T47D (cell line): ENCODE measurements at regions not wholly inside any gene's neighbourhood (a gene's known extent, or its start where the extent isn't known, plus 50 kb on each side); places are given as distances from the start of the nearest gene placed in this dataset.

Experiments
- DNase-seq, 2 experiments: peaks; one replicate each; pipeline versions ENCODE4 v3.0.0 to v3.0.0-alpha.2; 2011 to 2012; ENCODE audit warnings: low read depth in 1 of 2, low spot score in 1 of 2
- JUND ChIP-seq: IDR thresholded peaks from 2 replicates; pipeline ENCODE4 v1.6.1; 2012; ENCODE audit warnings: low read depth
- in situ Hi-C: cut with HindIII; loops from 2 replicates; pipeline ENCODE4 v1.10.0; 2016; ENCODE audit warnings: low sequenced_read_pairs, low pct_unique_long_range_greater_than_20kb

DNA sequence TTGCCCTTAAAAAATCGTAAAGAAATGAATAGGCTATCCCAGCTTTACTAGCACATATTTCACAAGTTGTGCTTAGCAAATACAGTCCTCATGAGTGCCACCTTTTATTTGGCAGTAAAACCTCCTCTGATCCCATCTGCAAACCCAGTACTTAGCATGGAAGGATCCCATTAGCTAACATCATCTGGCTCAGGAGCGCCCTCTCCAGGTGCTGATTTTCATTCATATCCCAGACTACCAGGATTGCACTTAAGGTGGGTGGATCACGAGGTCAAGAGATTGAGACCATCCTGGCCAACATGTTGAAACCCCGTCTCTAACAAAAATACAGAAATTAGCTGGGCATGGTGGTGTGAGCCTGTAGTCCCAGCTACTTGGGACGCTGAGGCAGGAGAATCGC lies 76.1 kb upstream of the PAX6 start:
- TF ChIP-seq JUND, result no peak
- in situ Hi-C loops, result no loop called here
- DNase-seq, result no peak

- no peak for TF ChIP-seq JUND
- in situ Hi-C loops, result no loop called here
- no peak for DNase-seq
These were observed 73.0 kb upstream of the PAX6 start for GRCh38 chr11:31884080-31884479.

GRCh38 chr11:31883435-31883834 lies 72.3 kb upstream of the PAX6 start:
- in situ Hi-C loops, result no loop called here
- TF ChIP-seq JUND, result no peak
- DNase-seq, result no peak

GRCh38 chr11:31882951-31883392 lies 71.8 kb upstream of the PAX6 start:
- in situ Hi-C loops, result no loop called here
- no peak for TF ChIP-seq JUND
- peak in 1 of 2 experiments; percentile 28 for DNase-seq

DNA sequence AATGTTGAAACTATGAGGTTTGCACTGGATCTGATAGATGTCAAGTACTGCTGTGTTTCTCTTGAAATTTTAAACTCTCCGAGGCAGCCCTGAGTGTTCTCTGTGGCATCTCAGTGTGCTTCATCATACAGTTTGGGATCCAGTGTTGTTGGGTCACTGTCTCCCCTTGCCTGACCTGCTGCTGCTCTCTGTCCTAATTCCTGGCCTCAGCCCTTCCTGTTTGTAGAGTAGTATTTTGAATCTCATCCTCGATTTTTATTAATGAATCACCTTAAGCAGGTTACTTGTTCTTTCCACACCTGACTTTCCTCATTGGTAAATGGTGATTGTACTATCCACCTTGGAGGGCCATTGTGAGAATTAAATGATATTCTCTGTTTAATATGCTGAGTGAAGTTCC lies 70.7 kb upstream of the PAX6 start:
- no peak for DNase-seq
- in situ Hi-C loops, result no loop called here
- no peak for TF ChIP-seq JUND

DNA sequence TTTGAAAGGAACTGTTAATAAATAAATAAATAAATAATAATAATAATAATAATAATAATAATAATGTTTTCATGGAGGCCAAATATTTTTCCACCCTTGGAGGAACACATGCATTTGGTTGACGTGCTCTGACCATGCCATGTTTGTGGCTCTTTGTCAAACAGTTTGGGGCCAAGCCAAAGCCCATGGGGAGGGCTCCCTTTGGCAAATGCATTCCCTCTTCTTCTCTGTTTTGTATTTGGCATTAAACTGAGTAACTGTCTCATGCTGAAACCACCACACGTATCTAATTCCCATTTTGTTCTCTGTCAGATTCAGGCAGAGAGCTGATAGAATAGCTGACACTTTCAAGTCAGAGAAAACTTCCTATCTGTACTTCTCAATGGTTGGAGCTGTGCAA lies 68.6 kb upstream of the PAX6 start:
- no peak for TF ChIP-seq JUND
- in situ Hi-C loops, result no loop called here
- no peak for DNase-seq

DNA sequence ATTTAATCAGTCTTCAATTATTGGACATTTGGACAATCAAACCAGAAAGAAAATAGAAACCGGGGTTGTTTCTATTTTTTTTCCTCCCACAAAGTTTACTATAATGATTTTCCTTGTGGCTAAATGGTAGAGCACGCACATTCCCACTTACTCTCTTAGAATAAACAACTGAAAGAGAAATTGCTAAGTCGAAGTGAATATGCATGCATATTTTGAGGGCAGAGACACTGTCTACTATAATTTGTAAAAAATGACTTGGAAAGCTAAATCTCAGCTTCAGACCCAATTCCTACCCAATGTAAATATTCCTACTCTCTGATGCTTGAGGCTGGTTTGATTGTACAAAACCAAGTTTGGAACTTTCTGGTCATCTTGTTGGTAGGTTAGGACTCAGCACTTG lies 66.7 kb upstream of the PAX6 start:
- in situ Hi-C loops, result no loop called here
- no peak for TF ChIP-seq JUND
- no peak for DNase-seq

DNA sequence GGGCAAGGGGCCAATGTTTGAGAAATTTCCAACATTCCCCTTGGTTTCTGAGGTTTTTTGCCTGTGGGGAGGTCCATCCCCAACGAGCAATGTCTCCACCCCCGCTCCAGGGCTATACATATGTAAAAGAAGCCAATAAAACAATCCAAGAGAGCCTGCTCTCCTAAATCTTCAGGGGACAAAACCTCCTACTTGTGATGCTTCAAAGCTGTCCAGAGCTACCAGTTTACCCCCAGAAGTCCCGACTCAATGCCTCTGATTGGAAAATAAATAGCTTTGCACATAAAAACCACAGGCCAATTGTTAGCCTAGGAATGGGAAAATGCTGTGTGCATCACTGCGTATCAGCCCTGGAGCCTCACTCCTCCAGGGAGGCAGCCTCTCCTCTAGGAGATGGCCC lies 66.0 kb upstream of the PAX6 start:
- no peak for DNase-seq
- in situ Hi-C loops, result no loop called here
- TF ChIP-seq JUND, result no peak

DNA sequence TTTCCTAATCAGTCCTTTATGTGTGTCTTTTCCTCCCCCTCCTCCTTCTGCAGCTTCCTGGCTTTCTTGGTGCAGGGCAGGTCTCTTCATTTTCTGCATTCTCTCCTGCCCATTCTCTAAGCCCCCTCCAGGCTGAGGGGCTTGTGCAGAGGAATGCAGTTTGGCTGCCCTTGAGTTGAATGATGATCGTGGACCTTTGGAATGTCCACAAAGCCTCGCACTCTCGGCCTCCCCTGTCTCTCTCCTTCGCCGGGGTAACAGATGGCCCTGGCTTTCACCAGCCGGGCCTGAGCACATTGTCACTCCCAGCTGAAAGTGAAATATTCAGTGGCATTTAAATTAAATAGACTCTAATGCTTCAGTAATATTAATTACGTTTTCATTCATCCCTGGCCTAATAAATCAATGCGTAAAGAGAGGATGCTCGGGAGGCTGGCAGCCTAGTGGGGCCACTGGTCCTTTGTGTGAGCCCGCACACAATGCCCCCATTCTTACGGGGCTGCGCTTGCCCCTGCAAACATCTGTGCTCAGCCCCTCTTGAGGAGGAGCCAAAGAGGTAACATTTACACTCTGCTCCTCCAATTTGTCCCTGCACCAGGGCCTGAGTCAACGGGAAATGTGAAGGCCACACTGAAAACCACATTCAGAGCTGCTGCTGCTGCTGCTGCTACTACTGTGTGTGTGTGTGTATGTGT lies 64.9 kb upstream of the PAX6 start:
- DNase-seq, result no peak
- in situ Hi-C loops, result no loop called here
- no peak for TF ChIP-seq JUND

DNA sequence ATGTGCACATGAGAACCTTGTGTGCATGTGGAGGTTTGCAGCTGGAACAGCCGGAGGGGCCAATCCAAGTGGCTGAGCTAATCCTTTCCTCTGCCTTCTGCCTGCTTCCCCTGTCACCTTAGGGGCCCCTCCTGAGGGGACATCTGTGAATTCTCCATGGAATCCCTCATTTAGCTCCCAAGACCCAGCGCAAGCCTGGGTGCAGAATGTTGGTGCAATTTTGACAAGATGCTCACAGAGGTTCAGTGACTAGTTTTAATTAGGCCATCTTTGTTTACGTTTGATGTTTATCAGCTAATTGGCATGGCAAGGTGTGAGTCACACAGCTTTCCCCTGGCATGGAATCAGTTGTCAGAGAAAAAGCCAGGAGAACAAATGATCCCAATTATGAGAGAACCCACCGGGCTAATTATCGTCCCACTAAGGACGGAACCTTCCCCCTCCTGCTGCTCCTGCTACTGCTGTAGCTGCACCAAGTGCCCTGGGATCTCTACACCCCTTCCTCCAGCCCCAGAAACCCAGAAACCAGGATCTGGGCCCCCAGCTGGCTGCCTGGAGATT lies 63.6 kb upstream of the PAX6 start:
- DNase-seq, result peak; percentile 15 to 46
- in situ Hi-C loops, result no loop called here

DNA sequence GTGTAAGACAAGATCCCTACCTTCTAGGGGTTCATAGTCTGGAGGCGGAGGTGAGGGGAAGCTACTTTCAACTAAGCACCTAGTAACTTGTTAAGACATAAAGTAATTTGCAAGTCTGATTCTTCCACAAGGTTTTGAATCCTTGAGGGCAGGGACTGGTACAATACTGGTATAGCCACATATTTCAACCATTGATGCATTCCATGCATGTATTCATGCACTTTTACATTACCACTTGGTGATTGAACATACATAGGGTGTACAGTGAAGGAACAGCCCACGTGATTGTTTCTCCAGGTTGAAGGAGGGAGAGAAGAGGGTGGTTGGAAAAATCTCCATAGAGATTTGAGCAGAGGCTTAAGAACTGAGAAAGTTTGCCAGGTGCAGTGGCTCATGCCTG lies 62.0 kb upstream of the PAX6 start:
- in situ Hi-C loops, result no loop called here
- peak in 1 of 2 experiments; percentile 41 for DNase-seq
- no peak for TF ChIP-seq JUND

More for the DNA sequence above, 63.6 kb upstream of the PAX6 start:
- no peak for TF ChIP-seq JUND

DNA sequence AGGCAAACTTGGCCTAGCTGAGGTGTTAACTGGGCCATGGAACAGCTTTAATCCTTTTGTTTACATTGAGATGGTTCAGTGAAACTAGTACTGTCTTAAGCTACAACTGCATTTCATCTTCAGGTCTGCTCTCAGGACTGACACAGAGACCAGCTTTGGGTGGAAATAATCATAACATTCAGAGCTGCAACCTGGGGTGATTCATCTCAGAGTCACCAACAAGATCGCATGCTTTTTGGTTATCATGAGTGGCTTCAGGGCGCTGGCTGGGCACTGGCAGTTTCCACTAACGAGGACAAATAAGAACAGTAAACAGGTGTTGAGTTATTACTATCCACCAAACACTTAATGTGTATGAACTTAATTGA lies 60.9 kb upstream of the PAX6 start:
- DNase-seq, result no peak
- TF ChIP-seq JUND, result no peak
- in situ Hi-C loops, result no loop called here

DNA sequence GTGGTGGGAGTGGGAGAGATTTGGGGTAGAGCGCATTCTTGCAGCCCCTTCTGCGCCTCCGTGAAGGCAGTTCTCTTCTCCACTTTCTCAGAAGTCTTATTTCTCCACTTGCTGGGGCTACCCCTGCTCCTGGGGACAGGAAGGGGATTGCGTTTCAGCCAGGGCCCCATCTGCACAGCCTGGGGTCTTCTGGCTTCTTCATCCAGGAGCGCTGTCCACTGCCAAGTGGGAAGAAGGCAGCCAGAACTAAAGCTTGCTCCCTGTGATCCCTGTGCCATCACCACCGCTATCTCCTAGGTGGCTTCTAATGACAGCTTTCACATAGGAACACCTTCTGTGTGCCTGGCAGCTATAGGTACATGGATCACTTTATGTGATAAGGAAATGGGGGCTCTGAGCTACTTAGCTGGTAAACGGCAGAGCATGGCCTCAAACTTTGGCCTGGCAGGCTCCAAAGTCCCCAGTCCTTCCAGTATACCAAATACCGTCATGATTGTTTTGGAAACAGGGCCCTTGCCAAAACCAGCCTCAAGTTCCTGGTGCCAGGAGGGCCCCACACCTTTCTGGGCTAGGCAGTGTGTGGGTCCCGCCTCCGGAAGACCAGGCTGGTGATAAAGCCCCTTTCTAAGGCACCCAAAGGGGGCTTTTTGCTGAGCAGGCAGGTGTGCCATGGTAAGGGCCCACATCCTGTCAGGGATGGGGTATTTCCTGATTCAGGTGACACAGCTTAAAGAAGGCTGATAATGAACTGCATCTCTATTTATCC lies 60.4 kb upstream of the PAX6 start:
- in situ Hi-C loops, result no loop called here
- DNase-seq, result no peak
- no peak for TF ChIP-seq JUND
